ENCODE measurements at regions not wholly inside any gene's neighbourhood (a gene's known extent, or its start where the extent isn't known, plus 50 kb on each side); places are given as distances from the start of the nearest gene placed in this dataset.
A peak's percentile ranks its signal among the peaks of the same experiment; 100 is the strongest.
"Not testable (repeated sequence)": the region's sequence is repeated elsewhere in the genome, so short reads cannot be mapped to it uniquely, and the experiment has no call there.

DNA sequence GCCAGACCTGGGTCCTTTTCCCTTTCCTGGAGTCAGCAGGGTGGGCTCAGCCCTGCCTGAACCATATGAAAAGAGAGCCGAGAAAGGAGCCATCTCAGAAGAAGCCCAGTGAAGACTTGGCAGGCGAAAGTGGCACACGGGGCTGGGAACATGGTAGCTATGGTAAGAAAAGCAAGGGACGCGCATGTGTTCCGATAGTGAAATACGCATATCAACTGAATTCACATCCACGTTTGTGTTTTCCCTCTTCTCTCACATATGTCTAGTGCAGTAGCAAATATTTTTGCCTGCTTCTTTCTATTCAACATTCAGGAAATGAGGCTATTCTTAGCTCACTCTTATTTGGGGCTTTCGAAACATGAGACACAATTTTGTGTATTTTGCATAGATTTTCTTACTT is 54.1 kb upstream of the PEG3 start:
- peaks cover 12 to 77% (median 43%) of the 10 kb centered on the region in 9 donors for H3K9me3 Mint-ChIP-seq
- H3K27me3 Mint-ChIP-seq = peaks cover 0 to 4% (median 0%) of the 10 kb centered on the region in 5 donors
- DNase-seq (no peak), ATAC-seq (no peak)
- no peak overlapping the region for H3K27ac Mint-ChIP-seq
- POLR2A ChIA-PET = no interaction called here
- no peak overlapping the region for H3K4me3 Mint-ChIP-seq
- no peaks in the 10 kb centered on the region for H3K4me1 Mint-ChIP-seq
- peaks cover 0 to 31% (median 4%) of the 10 kb centered on the region in 3 donors for H3K36me3 Mint-ChIP-seq

DNA sequence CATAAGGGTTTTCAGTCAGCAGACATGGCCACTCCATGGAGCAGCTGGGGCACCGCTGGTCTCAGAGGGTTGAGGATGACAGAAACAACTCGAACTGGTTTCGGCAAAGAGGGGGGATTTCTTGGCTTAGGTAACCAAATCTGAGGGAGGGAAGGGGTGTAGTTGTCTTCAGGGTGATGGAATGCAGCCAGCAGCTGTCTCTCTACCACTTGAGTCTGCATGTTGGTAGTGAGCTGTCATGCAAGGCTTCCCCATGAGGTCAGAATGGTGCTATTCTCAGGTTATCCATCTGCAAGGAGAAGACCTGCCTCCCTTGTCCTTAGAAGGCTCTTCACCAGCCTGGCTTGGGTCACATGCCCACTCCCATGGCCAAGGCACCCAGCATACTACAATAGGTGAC is 55.6 kb upstream of the PEG3 start:
- Mint-ChIP-seq H3K9me3 (peaks cover 16 to 83% (median 48%) of the 10 kb centered on the region in 9 donors), H3K27me3 (no peaks in the 10 kb centered on the region), H3K27ac (no peak overlapping the region), H3K4me1 (no peaks in the 10 kb centered on the region), H3K4me3 (no peak overlapping the region), H3K36me3 (peaks cover 0 to 31% (median 1%) of the 10 kb centered on the region in 3 donors)
- POLR2A ChIA-PET = no interaction called here
- ATAC-seq = no peak
- no peak for DNase-seq

DNA sequence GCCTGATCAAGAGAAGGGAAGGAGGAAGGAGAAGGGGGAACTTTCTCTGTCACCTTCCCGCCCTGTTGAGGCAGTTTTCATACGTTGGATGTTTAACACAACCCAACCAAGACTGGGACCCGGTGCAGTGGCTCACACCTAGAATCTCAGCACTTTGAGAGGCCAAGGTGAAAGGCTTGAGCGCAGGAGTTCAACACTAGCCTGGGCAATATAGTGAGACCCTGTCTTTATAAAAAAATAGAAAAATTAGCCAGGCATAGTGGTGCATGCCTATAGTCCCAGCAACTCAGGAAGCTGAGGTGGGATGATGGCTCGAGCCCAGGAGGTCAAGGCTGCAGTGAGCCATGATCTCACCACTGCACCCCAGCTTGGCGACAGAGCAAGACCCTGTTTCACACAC is 59.4 kb upstream of the PEG3 start:
- POLR2A ChIA-PET = no interaction called here
- Mint-ChIP-seq H3K27ac (no peak overlapping the region), H3K4me3 (no peak overlapping the region), H3K36me3 (peaks cover 0 to 28% (median 1%) of the 10 kb centered on the region in 3 donors), H3K4me1 (no peaks in the 10 kb centered on the region), H3K9me3 (peaks cover 13 to 86% (median 61%) of the 10 kb centered on the region in 9 donors), H3K27me3 (no peaks in the 10 kb centered on the region)
- DNase-seq (no peak), ATAC-seq (no peak)

DNA sequence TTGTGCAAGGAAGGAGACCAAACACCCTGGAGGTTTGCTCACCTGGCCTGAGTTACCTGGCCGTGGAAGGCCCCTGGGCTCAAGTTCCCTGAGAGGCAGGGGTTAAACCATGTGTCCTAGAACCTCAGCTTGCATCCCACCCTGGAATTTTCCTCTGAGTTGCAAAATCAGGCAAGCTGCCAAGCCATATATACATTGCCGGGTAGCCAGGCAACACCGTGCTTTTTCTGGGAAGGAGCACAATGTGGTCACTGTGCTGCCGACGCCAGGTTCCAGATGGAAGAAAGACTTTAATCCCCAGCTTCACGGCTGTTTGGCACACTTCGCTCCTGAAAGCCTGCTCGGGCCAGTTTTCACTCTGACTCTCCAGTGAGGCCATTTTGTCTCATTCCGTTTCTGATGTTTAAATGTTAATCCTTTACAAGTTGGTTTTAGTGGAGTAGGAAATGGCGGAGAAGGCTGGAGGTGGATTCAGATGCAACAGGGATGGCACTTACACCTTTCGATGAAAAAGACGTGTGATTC is 60.1 kb upstream of the PEG3 start:
- no peak for DNase-seq
- Mint-ChIP-seq H3K27ac (no peak overlapping the region), H3K4me1 (no peaks in the 10 kb centered on the region), H3K27me3 (no peaks in the 10 kb centered on the region), H3K36me3 (peaks cover 0 to 28% (median 0%) of the 10 kb centered on the region in 3 donors), H3K9me3 (peaks cover 13 to 86% (median 63%) of the 10 kb centered on the region in 9 donors), H3K4me3 (no peak overlapping the region)
- no peak for ATAC-seq
- POLR2A ChIA-PET = no interaction called here

DNA sequence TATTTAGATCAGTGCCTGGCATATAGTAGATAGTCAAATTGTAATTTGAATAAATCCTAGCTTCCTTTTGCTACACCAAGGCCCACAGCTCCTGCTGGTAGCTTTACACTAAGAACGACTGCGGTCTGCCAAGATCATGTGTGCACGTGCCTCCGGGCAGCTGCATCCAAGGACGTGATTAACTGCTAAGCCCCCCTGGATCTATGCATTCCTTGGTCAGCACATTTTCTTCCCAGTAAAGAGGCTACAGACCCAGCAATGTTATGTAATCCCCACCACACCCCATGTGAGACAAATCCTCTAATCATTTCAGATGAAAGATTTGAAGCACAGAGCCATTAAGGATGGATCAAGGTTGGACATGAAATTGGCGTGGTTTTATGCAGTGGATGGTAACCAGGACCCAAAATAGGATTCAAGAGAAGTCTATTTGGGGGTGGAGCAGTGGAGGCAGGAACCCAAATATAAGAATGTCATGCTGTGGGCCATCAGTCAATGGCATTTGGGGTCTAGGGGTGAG is 65.2 kb upstream of the PEG3 start:
- no peak for DNase-seq
- Mint-ChIP-seq H3K27me3 (no peaks in the 10 kb centered on the region), H3K9me3 (peaks cover 13 to 89% (median 48%) of the 10 kb centered on the region in 9 donors), H3K36me3 (peaks cover 0 to 41% (median 2%) of the 10 kb centered on the region in 3 donors), H3K4me1 (no peaks in the 10 kb centered on the region), H3K27ac (no peak overlapping the region), H3K4me3 (no peak overlapping the region)
- POLR2A ChIA-PET = no interaction called here
- no peak for ATAC-seq

DNA sequence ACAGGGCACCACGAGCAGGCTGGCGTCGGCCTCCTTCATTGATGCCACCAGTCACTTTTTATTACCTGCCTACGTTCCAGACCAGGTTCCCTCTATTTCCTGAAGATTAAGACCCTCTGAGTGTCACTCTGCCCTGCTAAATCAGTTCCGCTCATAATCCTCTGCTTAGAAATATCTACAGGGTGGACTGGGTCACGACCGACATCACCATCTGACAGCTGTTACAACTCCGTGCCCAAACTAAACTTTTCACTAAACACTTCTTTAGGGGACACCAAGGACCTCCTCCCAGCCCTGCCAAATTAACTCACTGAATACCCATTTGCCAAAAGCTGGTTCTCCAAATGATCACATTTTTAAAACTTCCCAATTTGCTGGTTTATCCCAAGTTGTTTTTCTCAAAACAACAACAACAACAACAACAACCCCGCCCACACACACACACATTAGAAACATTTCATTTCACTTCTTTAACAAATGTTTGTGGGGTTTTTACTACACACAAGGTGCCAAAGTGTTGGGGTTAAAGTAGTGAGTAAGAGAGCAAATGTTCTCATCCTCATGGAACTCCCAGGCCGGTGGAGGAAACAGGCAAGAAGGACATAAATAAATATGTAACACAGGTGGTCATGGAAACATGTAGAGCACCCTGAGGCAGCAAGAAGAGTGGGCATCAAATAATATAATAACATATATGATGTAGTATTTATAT is 72.0 kb upstream of the PEG3 start:
- POLR2A ChIA-PET = no interaction called here
- peak overlapping the region in 1 of 10 donors; percentile 26 for H3K27ac Mint-ChIP-seq
- H3K27me3 Mint-ChIP-seq = peaks cover 0 to 4% (median 0%) of the 10 kb centered on the region in 5 donors
- H3K9me3 Mint-ChIP-seq = peaks cover 9 to 85% (median 41%) of the 10 kb centered on the region in 9 donors
- H3K36me3 Mint-ChIP-seq = peaks cover 0 to 37% (median 11%) of the 10 kb centered on the region in 3 donors
- ATAC-seq (no peak), DNase-seq (no peak)
- no peaks in the 10 kb centered on the region for H3K4me1 Mint-ChIP-seq
- H3K4me3 Mint-ChIP-seq = no peak overlapping the region

DNA sequence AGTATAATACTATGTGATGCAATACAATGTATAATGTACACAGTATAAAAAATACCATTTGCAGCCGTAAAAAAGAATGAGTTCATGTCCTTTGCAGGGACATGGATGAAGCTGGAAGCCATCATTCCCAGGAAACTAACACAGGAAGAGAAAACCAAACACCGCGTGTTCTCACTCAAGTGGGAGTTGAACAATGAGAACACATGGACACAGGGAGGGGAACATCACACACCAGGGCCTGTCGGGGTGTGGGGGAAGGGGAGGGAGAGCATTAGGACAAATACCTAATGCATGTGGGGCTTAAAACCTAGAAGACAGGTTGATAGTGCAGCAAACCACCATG is 72.6 kb upstream of the PEG3 start:
- H3K27ac Mint-ChIP-seq, H3K4me3 Mint-ChIP-seq, POLR2A ChIA-PET, DNase-seq, H3K4me1 Mint-ChIP-seq, ATAC-seq, H3K27me3 Mint-ChIP-seq: not testable (repeated sequence)
- peaks cover 7 to 80% (median 38%) of the 10 kb centered on the region in 9 donors for H3K9me3 Mint-ChIP-seq
- H3K36me3 Mint-ChIP-seq = peaks cover 0 to 32% (median 11%) of the 10 kb centered on the region in 3 donors

DNA sequence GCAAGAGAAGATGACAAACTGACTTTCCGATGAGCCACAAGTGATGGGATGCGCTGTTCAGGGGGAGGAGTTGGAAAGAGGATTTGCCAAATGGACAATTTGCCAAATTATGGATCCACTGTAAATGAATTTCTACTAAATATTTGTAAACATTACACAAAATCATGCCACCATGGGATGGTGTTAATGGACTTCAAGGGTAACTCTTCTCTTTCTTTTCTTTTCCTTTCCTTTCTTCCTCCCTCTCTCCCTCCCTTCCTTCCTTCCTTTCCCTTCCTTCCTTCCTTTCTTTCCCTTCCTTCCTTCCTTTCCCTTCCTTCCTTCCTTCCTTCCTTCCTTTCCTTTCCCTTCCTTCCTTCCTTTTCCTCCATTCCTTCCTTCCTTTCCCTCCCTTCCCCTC is 76.0 kb upstream of the PEG3 start:
- DNase-seq (no peak), ATAC-seq (no peak)
- Mint-ChIP-seq H3K4me1 (no peaks in the 10 kb centered on the region), H3K27ac (no peak overlapping the region), H3K36me3 (peaks cover 0 to 44% (median 9%) of the 10 kb centered on the region in 3 donors), H3K27me3 (peaks cover 0 to 15% (median 0%) of the 10 kb centered on the region in 5 donors), H3K9me3 (peaks cover 11 to 67% (median 51%) of the 10 kb centered on the region in 9 donors), H3K4me3 (no peak overlapping the region)
- POLR2A ChIA-PET = no interaction called here

DNA sequence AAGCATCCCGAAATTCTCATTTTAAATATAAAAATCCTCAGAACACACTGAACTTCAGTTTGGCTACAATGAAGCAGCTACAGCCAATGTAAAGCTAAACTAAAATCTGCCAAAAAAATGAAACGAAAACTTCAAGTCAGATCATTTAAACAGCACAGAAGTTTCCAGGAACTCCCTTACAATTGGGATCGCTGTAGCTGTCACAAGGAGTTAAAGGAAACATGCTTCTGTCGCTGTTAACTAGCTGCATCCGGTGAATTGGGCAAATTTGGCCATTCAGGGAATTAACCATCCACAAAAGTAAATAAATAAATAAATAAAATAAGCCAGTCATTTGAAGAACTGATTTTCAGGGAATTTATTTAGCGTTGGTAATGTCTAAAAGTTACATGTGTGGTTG is 77.0 kb upstream of the PEG3 start:
- H3K4me1 Mint-ChIP-seq = no peaks in the 10 kb centered on the region
- ATAC-seq (no peak), DNase-seq (no peak)
- H3K4me3 Mint-ChIP-seq = no peak overlapping the region
- no peak overlapping the region for H3K27ac Mint-ChIP-seq
- peaks cover 0 to 39% (median 5%) of the 10 kb centered on the region in 3 donors for H3K36me3 Mint-ChIP-seq
- POLR2A ChIA-PET = no interaction called here
- H3K27me3 Mint-ChIP-seq = peaks cover 0 to 10% (median 0%) of the 10 kb centered on the region in 5 donors
- peaks cover 11 to 58% (median 43%) of the 10 kb centered on the region in 9 donors for H3K9me3 Mint-ChIP-seq

DNA sequence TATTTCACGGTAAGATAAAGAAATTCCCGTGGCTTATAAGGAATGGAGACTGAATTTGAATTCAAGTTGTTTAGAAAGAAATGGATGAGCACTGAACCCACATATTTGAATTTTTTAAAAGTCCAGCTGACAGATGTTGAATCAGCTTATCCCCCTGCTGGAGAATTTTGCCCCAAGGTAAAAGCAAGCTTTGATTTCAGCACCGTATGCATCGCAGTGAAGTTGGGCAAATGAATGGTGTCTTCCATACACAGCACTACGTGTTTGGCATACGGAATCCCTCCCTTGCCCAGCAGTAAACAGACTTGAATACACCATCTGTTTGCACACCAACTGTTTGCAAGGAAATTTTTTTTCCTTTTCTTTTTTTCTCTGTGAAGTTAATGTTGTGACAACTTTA is 77.5 kb upstream of the PEG3 start:
- Mint-ChIP-seq H3K4me1 (no peaks in the 10 kb centered on the region), H3K9me3 (peaks cover 11 to 56% (median 38%) of the 10 kb centered on the region in 9 donors), H3K36me3 (peaks cover 0 to 36% (median 2%) of the 10 kb centered on the region in 3 donors), H3K27ac (no peak overlapping the region), H3K4me3 (no peak overlapping the region), H3K27me3 (peaks cover 0 to 10% (median 0%) of the 10 kb centered on the region in 5 donors)
- DNase-seq (no peak), ATAC-seq (no peak)
- POLR2A ChIA-PET = no interaction called here

DNA sequence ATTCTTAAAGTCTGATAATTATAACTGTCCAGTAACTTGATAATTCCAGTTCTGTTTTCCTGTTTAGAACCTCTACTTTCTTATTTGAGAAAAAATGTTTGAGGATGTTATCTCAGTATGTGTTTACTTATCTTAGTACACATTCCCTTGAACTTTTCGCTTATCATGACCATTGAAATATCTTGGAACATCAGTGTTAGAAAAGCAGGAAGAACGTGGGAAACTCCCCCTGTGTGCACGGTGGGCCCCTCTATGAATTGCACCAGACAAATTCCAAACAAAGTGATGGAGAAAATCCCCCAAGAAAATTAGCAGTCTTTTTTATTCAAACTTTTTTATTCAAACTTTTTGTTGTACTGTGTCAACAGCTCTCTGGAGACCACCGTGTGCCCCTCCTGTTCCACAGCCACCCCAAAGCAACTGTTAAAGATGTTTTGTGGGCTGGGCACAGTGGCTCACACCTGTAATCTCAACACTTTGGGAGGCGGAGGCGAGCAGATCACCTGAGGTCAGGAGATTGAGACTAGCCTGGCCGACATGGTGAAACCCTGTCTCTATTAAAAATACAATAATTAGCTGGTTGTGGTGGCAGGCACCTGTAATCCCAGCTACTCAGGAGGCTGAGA is 78.3 kb upstream of the PEG3 start:
- Mint-ChIP-seq H3K9me3 (peaks cover 11 to 61% (median 33%) of the 10 kb centered on the region in 9 donors), H3K36me3 (peaks cover 0 to 40% (median 0%) of the 10 kb centered on the region in 3 donors), H3K27ac (no peak overlapping the region), H3K27me3 (peaks cover 0 to 10% (median 0%) of the 10 kb centered on the region in 5 donors), H3K4me3 (no peak overlapping the region), H3K4me1 (no peaks in the 10 kb centered on the region)
- ATAC-seq = no peak
- no peak for DNase-seq
- POLR2A ChIA-PET = no interaction called here

DNA sequence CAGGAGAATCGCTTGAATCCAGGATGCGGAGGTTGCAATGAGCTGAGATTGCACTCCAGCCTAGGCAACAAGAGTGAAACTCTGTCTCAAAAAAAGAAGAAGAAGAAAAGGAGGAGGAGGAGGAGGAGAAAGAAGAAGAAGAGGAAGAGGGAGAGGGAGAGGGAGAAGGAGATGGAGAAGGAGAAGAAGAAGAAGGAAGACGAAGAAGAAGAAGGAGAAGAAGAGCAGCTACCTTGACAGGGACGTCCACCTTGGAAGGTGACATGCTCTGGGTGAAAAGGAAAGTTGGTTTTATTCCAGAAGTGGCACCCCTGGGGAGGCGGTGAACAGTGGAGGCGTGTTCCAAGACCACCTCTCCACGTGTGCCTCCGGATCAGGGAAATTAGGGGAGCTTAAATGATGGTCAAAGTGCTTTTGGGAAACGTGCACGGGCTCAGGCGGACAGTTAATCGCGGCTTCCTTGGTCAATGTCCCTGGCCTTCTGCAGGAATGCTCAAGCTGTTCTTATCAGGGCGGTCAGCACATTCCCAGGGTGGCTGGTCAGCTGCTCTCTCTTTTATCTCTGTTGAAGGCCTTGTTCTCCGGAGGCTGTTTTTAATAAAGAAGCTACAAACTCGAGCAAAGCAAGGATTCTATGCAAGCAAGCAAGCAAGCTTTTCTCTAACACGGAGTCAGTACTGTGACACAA is 78.9 kb upstream of the PEG3 start:
- DNase-seq (no peak), ATAC-seq (no peak)
- H3K36me3 Mint-ChIP-seq = peaks cover 0 to 42% (median 0%) of the 10 kb centered on the region in 3 donors
- no peak overlapping the region for H3K27ac Mint-ChIP-seq
- no peak overlapping the region for H3K4me3 Mint-ChIP-seq
- H3K4me1 Mint-ChIP-seq = no peaks in the 10 kb centered on the region
- POLR2A ChIA-PET = no interaction called here
- H3K9me3 Mint-ChIP-seq = peaks cover 11 to 67% (median 39%) of the 10 kb centered on the region in 9 donors
- peaks cover 0 to 10% (median 0%) of the 10 kb centered on the region in 5 donors for H3K27me3 Mint-ChIP-seq

DNA sequence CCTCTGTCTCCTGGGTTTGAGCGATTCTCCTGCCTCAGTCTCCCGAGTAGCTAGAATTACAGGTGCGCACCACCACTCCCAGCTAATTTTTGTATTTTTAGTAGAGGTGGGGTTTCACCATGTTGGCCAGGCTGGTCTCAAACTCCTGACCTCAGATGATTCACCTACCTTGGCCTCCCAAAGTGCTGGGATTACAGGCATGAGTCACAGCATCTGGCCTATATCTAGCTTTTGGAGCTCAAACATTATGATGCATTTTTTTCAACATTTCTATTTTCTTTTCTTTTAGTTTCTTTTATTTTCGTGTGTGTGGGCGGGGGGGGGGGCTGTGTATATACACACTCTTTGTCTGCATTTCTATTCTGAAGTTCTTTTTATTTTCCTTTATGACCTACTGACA is 85.6 kb upstream of the PEG3 start:
- H3K4me1 Mint-ChIP-seq, H3K27ac Mint-ChIP-seq, H3K27me3 Mint-ChIP-seq, ATAC-seq, DNase-seq, POLR2A ChIA-PET, H3K4me3 Mint-ChIP-seq: not testable (repeated sequence)
- peaks cover 0 to 66% (median 41%) of the 10 kb centered on the region in 9 donors for H3K9me3 Mint-ChIP-seq
- peaks cover 3 to 42% (median 4%) of the 10 kb centered on the region in 3 donors for H3K36me3 Mint-ChIP-seq

Data from naive thymus-derived CD8-positive, alpha-beta T cell (primary cell).